ENCODE measurements at regions not wholly inside any gene's neighbourhood (a gene's known extent, or its start where the extent isn't known, plus 50 kb on each side); places are given as distances from the start of the nearest gene placed in this dataset.

- Histone ChIP-seq H3K36me3 (ENCODE audit: insufficient read depth, low read length) (no peaks in the 10 kb centered on the region), H3K79me2 (ENCODE audit: insufficient read depth, low read depth, low read length) (no peaks in the 10 kb centered on the region), H3K4me1 (ENCODE audit: insufficient read depth, low read length, poor library complexity, severe bottlenecking) (no peaks in the 10 kb centered on the region), H3K9me2 (ENCODE audit: insufficient read depth, low read length) (no peaks in the 10 kb centered on the region), H3K27ac (ENCODE audit: low read depth, low read length, poor library complexity, severe bottlenecking) (no peak overlapping the region), H3K9me3 (ENCODE audit: low read length) (no peaks in the 10 kb centered on the region), H3K4me3 (ENCODE audit: low read depth, low read length, poor library complexity, severe bottlenecking) (no peak overlapping the region), H2AFZ (ENCODE audit: low read length) (no peak overlapping the region), H4K20me1 (ENCODE audit: insufficient read depth, low read length) (no peaks in the 10 kb centered on the region), H3K4me2 (ENCODE audit: low read length) (no peak overlapping the region)
- DNase-seq (ENCODE audit: low spot score) = no peak
- BruUV-seq (replicated peaks) = no TSS peak
- ChIA-PET POLR2A (no interaction called here), CTCF (ENCODE audit: unreplicated experiment) (no interaction called here)
- TF ChIP-seq EZH2phosphoT487 (IDR thresholded peaks at IDR 0.05; ENCODE audit: borderline replicate concordance, low read depth, low read length) (no peak), CTCF (conservative IDR thresholded peaks at IDR 0.05; ENCODE audit: low read length) (no peak)
- intact Hi-C loops (cut with micrococcal nuclease; ENCODE audit: unreplicated experiment) = no loop called here
These were observed 166.1 kb upstream of the KIAA1217 start for GRCh38 chr10:24042884-24043283.

- Histone ChIP-seq H3K9me2 (ENCODE audit: insufficient read depth, low read length) (no peaks in the 10 kb centered on the region), H2AFZ (ENCODE audit: low read length) (no peak overlapping the region), H3K36me3 (ENCODE audit: insufficient read depth, low read length) (no peaks in the 10 kb centered on the region), H3K4me2 (ENCODE audit: low read length) (no peak overlapping the region), H4K20me1 (ENCODE audit: insufficient read depth, low read length) (no peaks in the 10 kb centered on the region), H3K4me1 (ENCODE audit: insufficient read depth, low read length, poor library complexity, severe bottlenecking) (no peaks in the 10 kb centered on the region), H3K27ac (ENCODE audit: low read depth, low read length, poor library complexity, severe bottlenecking) (no peak overlapping the region), H3K4me3 (ENCODE audit: low read depth, low read length, poor library complexity, severe bottlenecking) (no peak overlapping the region), H3K9me3 (ENCODE audit: low read length) (no peaks in the 10 kb centered on the region), H3K79me2 (ENCODE audit: insufficient read depth, low read depth, low read length) (no peaks in the 10 kb centered on the region)
- BruUV-seq (replicated peaks) = no TSS peak
- ChIA-PET POLR2A (no interaction called here), CTCF (ENCODE audit: unreplicated experiment) (no interaction called here)
- intact Hi-C loops (cut with micrococcal nuclease; ENCODE audit: unreplicated experiment) = no loop called here
- no peak for DNase-seq (ENCODE audit: low spot score)
- TF ChIP-seq CTCF (conservative IDR thresholded peaks at IDR 0.05; ENCODE audit: low read length) (no peak), EZH2phosphoT487 (IDR thresholded peaks at IDR 0.05; ENCODE audit: borderline replicate concordance, low read depth, low read length) (no peak)
These were observed 162.9 kb upstream of the KIAA1217 start for GRCh38 chr10:24046060-24046459.

DNA sequence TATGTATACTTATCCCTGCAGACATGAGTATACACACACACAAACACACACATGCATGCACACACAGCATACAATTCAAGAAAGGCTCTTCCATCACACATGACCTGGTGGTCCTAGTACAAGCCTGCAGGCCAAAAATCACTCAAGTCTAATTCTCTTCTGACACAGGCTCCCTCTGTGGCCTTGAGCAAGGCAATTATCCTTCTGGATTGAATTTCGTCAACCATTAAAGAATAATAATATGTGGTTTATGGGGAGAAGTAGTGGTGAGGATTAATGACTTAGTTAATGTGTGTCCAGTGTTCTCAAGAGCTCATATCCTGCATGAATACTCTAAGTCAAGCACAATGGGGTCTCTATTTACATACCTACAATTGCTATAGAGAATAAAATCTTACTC, 161.8 kb upstream of the KIAA1217 start:
- ChIA-PET CTCF (ENCODE audit: unreplicated experiment) (no interaction called here), POLR2A (no interaction called here)
- BruUV-seq (replicated peaks) = no TSS peak
- no peaks in the 10 kb centered on the region for H3K4me1 ChIP-seq (ENCODE audit: insufficient read depth, low read length, poor library complexity, severe bottlenecking)
- no peak for DNase-seq (ENCODE audit: low spot score)
- no peak overlapping the region for H2AFZ ChIP-seq (ENCODE audit: low read length)
- intact Hi-C loops (cut with micrococcal nuclease; ENCODE audit: unreplicated experiment) = no loop called here
- H3K4me2 ChIP-seq (ENCODE audit: low read length) = no peak overlapping the region
- H3K36me3 ChIP-seq (ENCODE audit: insufficient read depth, low read length) = no peaks in the 10 kb centered on the region
- H3K9me2 ChIP-seq (ENCODE audit: insufficient read depth, low read length) = no peaks in the 10 kb centered on the region
- H3K79me2 ChIP-seq (ENCODE audit: insufficient read depth, low read depth, low read length) = no peaks in the 10 kb centered on the region
- no peaks in the 10 kb centered on the region for H4K20me1 ChIP-seq (ENCODE audit: insufficient read depth, low read length)
- H3K9me3 ChIP-seq (ENCODE audit: low read length) = no peaks in the 10 kb centered on the region
- TF ChIP-seq EZH2phosphoT487 (IDR thresholded peaks at IDR 0.05; ENCODE audit: borderline replicate concordance, low read depth, low read length) (no peak), CTCF (conservative IDR thresholded peaks at IDR 0.05; ENCODE audit: low read length) (no peak)
- H3K4me3 ChIP-seq (ENCODE audit: low read depth, low read length, poor library complexity, severe bottlenecking) = no peak overlapping the region
- no peak overlapping the region for H3K27ac ChIP-seq (ENCODE audit: low read depth, low read length, poor library complexity, severe bottlenecking)

Data from OCI-LY7 (cell line).